NCI-H446 treated with DMSO at 0.1 percent for 48 hours (cell line): ENCODE measurements at regions not wholly inside any gene's neighbourhood (a gene's known extent, or its start where the extent isn't known, plus 50 kb on each side); places are given as distances from the start of the nearest gene placed in this dataset.

ENCODE experiments used
- DNase-seq: peaks from one replicate; lab custom pipeline; 2025; lab: John Stamatoyannopoulos, UW

- no peak for DNase-seq
These were observed 1851.5 kb upstream of the NUDT12 start for GRCh38 chr5:105414067-105414466.

GRCh38 chr5:105413406-105413990 lies 1850.9 kb upstream of the NUDT12 start:
- no peak for DNase-seq

DNA sequence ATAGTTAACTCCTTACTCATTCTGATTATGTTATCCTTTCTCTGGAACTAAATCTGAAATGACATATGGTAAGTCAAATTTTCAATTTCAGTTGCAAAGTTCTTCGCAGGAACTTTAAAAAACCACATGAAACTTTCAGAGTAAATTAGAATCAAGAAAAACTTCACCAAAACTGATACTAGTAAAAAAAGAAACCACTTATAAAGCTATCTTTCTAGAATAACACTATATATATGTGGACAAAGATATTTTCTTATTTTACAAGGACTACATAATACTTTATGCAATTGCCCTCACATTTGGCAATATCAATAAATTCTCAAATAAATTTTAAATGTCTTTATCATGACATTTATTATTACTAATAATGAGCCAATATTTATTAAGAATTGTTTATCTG lies 1847.1 kb upstream of the NUDT12 start:
- DNase-seq: no peak

DNA sequence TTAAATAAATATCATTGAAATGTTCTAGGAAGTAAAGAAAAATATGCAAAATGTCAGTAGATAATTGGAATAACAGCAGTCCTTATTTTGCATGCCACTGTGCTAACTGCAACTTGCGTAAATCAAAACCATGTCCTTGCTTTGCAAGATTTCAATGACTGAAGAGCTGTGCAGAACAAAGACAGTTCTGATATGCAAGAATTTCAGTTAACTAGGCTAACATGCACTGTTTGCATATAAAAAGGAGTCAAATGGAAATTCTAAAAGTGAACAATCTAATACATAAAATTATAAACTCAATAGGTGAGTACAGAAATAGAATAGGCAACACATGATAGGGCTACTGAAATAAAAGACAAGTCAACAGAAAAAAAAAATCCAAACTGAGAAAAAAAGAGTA lies 1844.6 kb upstream of the NUDT12 start:
- no peak for DNase-seq

DNA sequence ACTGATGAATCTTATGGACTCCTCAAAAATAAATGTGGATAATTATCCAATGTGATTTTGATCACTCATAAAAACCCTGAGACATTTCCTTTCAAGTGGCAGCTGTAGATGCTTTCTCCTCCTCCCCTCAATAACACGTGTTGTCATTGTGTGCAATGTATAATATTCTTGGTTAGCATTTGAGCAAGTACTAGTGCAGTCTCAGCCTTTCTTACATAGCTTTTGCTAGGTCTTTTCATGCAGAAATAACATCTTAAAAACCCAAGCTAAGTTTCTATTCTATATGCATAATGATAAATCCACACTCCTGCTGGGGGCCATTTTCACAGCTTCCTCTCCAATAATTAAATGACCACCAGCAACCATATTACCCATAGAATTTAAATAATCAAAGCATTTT lies 1835.2 kb upstream of the NUDT12 start:
- no peak for DNase-seq

GRCh38 chr5:105392710-105393149 lies 1830.1 kb upstream of the NUDT12 start:
- no peak for DNase-seq

DNA sequence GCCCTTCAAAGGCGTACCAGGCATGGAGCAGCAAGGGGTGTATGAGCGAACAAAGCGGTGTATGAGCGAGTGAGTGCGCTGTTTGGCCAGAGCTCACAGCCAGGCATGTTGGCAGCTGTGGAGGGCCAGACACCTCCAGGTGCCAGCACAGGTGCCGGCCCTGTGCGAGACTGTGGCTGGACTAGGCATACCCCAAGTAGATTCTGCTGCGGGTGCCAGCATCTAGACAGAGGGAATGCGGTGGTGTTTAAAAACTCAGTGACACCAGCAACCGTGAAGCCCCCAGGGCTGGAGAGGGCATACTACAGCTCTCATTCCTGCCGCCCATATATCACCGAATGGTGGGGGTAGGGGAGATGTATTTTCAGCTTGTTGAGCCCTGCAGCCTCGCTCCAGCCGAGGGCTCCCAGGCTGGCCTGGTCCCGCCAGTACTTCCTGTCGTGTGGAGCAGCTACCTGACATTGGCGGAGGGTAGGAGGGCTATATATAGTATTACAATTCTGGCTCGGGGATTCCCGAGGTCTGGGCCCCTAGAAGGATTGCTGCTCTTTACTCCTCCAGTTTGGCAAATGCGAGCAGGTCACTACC lies 1829.6 kb upstream of the NUDT12 start:
- DNase-seq: no peak

DNA sequence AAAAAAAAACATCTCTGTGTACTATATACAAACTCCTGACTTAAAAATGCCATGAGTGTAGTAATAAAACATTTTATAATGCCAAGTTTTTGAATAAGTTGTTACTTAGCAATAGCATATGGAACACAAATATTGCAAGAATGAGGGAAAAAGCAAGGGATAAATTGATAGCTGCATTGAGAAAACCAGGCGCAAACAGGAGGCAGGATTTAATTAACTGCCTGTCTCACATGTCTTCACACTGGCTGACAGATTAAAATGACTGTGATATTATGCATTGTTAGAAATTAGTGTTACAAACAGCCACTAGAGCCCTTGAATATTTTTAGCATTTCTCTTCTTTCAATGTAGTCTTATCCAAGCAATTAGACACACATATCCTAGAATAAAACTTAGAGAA lies 1817.5 kb upstream of the NUDT12 start:
- no peak for DNase-seq

GRCh38 chr5:105371169-105371568 lies 1808.6 kb upstream of the NUDT12 start:
- no peak for DNase-seq

- no peak for DNase-seq
These were observed 1788.0 kb upstream of the NUDT12 start for GRCh38 chr5:105350486-105351140.

GRCh38 chr5:105331558-105331957 lies 1769.0 kb upstream of the NUDT12 start:
- no peak for DNase-seq

GRCh38 chr5:105330185-105330584 lies 1767.6 kb upstream of the NUDT12 start:
- no peak for DNase-seq

DNA sequence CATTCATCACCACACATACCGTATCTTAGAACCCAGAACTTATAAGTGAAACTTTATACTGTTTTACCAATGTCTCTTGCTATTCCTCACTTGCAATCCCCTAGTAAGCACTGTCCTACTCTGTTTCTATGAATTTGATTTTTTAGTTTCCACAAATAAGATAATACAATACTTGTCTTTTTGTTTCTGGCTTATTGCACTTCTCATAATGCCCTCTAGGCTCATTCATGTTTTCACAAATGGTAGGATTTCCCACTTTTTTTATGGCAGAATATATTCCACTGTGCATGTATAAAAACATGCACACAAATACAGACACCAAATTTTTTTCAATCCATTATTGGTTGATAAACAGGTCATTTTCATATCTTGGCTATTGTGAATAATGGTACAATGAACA lies 1742.3 kb upstream of the NUDT12 start:
- DNase-seq: no peak

DNA sequence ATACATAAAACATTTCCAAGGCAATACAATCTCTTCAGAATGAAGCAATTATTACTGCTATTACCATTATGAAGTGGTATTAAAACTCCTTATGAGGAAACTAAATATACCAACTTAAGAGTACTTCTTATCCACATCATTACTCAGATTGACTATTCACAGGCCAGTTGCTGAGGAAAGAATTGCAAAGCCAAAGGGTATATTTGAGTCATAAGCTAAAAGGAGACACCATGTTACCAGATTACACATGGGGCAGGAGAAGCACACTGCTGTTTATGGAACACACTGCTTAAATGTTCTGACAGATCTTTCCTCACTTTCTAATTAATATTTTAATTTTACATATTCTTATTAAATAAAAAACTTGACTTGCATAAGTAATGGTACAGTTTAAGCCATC lies 1726.4 kb upstream of the NUDT12 start:
- DNase-seq: no peak

DNA sequence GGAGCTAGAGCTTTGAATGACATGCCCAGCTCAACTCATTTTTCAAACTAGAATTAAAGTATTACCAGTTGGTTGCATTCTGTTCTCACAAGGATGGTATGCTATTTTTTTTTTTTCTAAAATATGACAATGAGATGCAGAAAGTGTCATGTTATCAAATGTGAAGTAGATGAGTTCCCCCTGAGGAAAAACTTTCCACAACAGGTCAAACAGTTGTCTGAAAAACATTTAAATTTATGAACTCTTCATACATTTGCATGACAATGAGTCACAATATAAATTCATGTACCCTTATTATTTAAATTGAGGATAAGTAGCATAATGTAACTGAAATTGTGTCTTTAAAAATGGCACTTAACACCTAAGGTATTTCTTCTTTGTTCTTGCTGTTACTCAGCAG lies 1720.5 kb upstream of the NUDT12 start:
- no peak for DNase-seq

- no peak for DNase-seq
These were observed 1711.5 kb upstream of the NUDT12 start for GRCh38 chr5:105274079-105274478.

DNA sequence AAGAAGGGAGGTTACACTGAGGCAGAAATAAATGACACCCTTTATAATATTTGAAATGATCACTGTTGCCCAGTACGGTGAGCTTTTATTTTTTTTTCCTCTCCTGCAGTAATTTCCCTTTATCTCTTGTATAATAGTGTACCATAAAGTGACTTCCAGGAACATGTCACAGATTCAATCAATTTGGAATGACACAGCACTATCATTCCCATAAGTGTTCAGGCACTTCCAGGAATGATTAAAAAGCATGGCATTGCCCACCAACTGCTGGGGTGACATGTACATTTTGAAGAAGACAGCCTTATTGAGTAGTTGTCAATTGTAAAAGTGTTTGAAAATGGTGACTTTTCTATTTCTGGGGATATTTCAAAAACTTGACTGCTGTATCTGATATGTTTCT lies 1700.9 kb upstream of the NUDT12 start:
- DNase-seq: no peak

GRCh38 chr5:105259581-105260217 lies 1697.1 kb upstream of the NUDT12 start:
- no peak for DNase-seq

DNA sequence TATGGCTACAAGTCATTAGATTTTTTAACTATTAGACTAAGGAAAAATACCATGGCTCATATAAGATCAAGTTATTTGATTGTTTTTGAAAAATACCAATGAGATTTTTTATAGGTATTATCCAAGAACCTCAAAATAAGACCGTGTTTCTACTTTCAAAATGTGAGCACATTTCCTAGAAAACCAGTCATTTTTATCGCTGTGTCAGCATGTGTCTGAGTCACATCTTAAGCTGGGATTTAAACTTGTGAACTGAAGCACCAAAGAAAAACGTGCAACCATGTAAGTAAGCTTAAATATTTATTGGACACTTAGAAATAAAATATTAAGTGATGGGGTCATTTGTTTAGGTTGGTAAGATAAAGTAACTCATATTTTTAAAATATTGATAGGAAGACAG lies 1676.0 kb upstream of the NUDT12 start:
- DNase-seq: no peak

DNA sequence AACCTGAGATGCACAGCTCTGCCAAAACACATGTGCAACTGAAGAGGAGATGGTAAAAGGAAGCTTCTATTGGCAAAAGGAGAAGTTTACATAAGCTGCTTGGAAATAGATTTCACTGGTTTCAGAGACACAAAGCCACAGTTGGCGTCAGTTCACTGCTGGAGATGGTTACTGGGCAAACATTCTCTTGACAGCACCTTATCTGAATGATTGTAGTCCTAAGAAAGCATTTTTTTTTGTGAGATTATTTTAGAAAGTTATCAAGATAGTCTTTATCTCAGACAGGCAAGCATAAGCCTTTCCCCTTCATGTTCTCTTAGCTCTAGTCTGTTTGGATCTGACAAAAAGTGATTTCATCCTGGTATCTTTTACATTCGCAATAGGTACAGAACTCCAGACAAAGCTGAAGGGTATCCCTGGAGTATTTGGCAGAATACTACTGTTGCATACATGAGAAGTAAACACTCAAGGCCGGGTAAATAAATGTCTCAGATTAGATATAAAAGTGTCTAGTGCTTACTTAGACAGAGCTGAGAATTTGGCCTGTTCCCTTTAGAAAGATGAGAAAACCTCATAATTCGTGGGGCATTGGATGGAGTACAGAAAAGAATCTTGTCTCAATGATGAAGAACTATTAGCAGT lies 1668.0 kb upstream of the NUDT12 start:
- peak; percentile 12 for DNase-seq

DNA sequence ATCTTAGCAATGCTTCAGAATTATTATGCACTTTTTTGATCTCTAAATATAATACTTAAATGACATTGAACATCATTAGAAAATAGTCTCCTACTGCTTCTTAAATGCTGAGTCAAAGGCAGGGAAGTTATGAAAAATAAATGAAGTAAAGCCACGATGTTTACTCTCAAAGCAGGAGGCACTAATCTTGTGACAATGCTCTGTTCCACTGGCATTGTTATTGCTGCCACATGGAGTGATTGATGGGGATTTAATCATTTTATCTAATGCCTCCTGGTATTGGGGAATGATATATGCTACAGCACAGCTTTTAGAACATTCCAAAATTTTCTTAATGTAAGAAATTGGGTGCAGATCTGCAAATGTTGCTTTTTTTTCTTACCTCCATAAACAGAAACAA lies 1655.4 kb upstream of the NUDT12 start:
- no peak for DNase-seq

DNA sequence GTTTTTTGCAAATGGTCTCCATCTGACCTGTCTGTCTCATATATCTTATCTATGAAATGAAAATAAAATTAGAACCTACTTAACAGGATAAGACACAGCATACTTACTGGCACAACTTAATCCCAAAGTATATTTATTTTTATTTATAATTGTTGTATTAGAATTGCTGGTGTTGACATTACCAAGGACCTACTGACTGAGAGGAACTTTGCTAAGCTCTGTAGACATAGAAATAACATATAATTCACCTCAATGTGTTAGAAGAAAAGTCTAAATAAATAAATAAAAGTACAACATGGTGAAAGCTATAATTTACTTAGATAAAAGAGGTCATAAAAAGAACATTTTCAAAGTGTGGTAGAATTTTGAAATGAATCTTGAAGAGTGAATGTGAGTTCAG lies 1650.5 kb upstream of the NUDT12 start:
- DNase-seq: no peak

DNA sequence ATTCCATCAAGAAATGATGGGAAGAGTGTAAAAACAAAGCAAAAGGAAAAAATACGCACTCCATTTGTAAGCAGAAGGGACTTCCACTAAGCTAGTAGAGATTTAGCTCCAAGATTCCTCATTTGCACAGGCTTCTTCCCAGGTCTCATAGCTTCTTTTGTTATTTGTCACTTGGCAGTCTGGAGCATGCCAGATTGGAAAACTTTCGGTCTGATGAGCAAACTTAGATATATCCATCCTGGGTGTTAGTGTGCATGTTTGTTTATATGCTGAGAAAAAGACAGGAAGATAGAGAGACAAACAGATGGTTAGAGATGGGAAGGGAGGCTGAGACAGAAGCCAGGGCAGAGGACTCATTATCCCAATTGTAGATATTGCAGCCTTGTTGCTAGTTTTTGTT lies 1644.5 kb upstream of the NUDT12 start:
- DNase-seq: peak; percentile 97
